ENCODE measurements at regions not wholly inside any gene's neighbourhood (a gene's known extent, or its start where the extent isn't known, plus 50 kb on each side); places are given as distances from the start of the nearest gene placed in this dataset.

DNA sequence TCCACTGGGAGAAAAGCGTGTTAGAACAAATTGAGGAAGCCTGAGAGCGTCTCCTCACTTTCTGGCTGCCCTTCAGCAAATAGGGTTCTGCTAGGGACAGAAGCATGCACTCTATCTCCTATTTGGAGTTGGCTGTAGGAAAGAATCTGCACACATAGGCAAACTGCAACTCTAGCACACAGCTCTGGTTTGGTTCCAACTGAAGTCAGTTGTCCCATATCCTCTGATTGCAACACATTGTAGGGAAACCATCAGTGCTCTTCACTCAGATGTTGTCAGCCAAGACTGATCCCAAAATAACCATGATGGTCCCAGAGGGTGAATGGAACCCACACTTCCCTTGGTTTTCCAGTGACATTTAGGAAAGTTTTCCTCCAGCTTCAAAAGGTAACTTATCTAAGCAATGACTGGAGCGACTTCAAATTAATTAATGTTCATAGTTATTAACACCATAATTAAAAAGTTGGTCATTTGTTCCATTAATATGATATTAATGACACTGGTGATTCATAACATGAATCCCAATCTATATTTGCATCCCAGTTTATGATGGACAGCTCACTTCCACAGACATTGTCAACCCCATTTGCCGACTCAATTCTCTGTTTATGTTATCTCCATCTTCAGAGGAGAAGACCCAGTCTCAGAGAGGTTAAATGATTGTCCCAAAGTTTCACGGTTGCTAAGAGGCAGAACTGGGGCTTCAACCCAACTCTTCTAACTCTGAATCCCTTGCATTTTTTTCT lies 136.7 kb upstream of the ZNF462 start:
- H3K36me3 ChIP-seq (replicated peaks; ENCODE audit: insufficient read depth, low read length) = no peaks in the 10 kb centered on the region
- H2AFZ ChIP-seq (ENCODE audit: low read length) = no peak overlapping the region
- H3K4me3 ChIP-seq (ENCODE audit: low read length) = no peak overlapping the region
- H3K9me3 ChIP-seq (replicated peaks; ENCODE audit: insufficient read depth, low read length) = no peaks in the 10 kb centered on the region
- no peak overlapping the region for H3K4me2 ChIP-seq (ENCODE audit: low read depth, low read length)
- no peak overlapping the region for H3K27ac ChIP-seq (ENCODE audit: low read length)
- DNase-seq = no peak
- H3K9ac ChIP-seq (ENCODE audit: low read length) = no peak overlapping the region
- H3K9me2 ChIP-seq (replicated peaks; ENCODE audit: insufficient read depth, low read length) = no peaks in the 10 kb centered on the region
- H3K4me1 ChIP-seq (ENCODE audit: low read length) = no peaks in the 10 kb centered on the region
- no peaks in the 10 kb centered on the region for H3F3A ChIP-seq (ENCODE audit: insufficient read depth, low read length)
- H3K79me2 ChIP-seq (ENCODE audit: low read length) = no peaks in the 10 kb centered on the region
- no peaks in the 10 kb centered on the region for H4K20me1 ChIP-seq (ENCODE audit: insufficient read depth, low read length)
- TF ChIP-seq EZH2 (optimal IDR thresholded peaks at IDR 0.05; ENCODE audit: low read depth, low read length) = no peak
- no peak for TF ChIP-seq EZH2phosphoT487 (IDR thresholded peaks at IDR 0.05; ENCODE audit: low read length)
- no peak for TF ChIP-seq CTCF (IDR thresholded peaks at IDR 0.05; ENCODE audit: low read length)
- H3K27me3 ChIP-seq (replicated peaks; ENCODE audit: insufficient read depth, low read length) = no peaks in the 10 kb centered on the region

DNA sequence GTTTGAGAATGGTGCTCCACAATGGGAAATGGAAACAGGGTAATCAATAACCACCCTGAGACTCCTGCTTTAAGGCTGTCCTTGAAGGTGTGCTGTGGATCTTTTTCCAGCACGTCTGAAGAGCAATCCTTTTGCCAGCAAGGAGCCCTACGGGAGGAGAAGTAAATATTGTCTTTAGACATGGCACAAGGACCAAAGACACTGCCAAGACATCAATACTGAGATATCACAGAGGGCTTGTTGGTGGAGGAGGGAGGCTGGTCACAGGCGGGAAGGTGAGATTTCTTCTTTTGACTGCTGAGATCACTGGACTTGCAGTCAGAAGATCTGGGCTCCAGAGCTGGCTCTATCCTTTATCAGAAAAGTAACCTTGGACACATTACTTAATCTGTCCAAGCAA lies 135.0 kb upstream of the ZNF462 start:
- DNase-seq = no peak
- H3K4me3 ChIP-seq (ENCODE audit: low read length) = no peak overlapping the region
- no peaks in the 10 kb centered on the region for H3K4me1 ChIP-seq (ENCODE audit: low read length)
- no peak overlapping the region for H3K27ac ChIP-seq (ENCODE audit: low read length)
- no peak overlapping the region for H3K9ac ChIP-seq (ENCODE audit: low read length)
- H3K9me2 ChIP-seq (replicated peaks; ENCODE audit: insufficient read depth, low read length) = no peaks in the 10 kb centered on the region
- H3K36me3 ChIP-seq (replicated peaks; ENCODE audit: insufficient read depth, low read length) = no peaks in the 10 kb centered on the region
- H3F3A ChIP-seq (ENCODE audit: insufficient read depth, low read length) = no peaks in the 10 kb centered on the region
- no peak overlapping the region for H2AFZ ChIP-seq (ENCODE audit: low read length)
- no peaks in the 10 kb centered on the region for H4K20me1 ChIP-seq (ENCODE audit: insufficient read depth, low read length)
- no peaks in the 10 kb centered on the region for H3K9me3 ChIP-seq (replicated peaks; ENCODE audit: insufficient read depth, low read length)
- H3K27me3 ChIP-seq (replicated peaks; ENCODE audit: insufficient read depth, low read length) = no peaks in the 10 kb centered on the region
- no peaks in the 10 kb centered on the region for H3K79me2 ChIP-seq (ENCODE audit: low read length)
- no peak overlapping the region for H3K4me2 ChIP-seq (ENCODE audit: low read depth, low read length)
- TF ChIP-seq CTCF (IDR thresholded peaks at IDR 0.05; ENCODE audit: low read length) (no peak), EZH2 (optimal IDR thresholded peaks at IDR 0.05; ENCODE audit: low read depth, low read length) (no peak), EZH2phosphoT487 (IDR thresholded peaks at IDR 0.05; ENCODE audit: low read length) (no peak)

- H3K4me2 ChIP-seq (ENCODE audit: low read depth, low read length) = no peak overlapping the region
- no peaks in the 10 kb centered on the region for H3K27me3 ChIP-seq (replicated peaks; ENCODE audit: insufficient read depth, low read length)
- H3K36me3 ChIP-seq (replicated peaks; ENCODE audit: insufficient read depth, low read length) = no peaks in the 10 kb centered on the region
- no peak overlapping the region for H3K27ac ChIP-seq (ENCODE audit: low read length)
- H3K4me1 ChIP-seq (ENCODE audit: low read length) = no peaks in the 10 kb centered on the region
- no peaks in the 10 kb centered on the region for H3K79me2 ChIP-seq (ENCODE audit: low read length)
- H3K4me3 ChIP-seq (ENCODE audit: low read length) = no peak overlapping the region
- TF ChIP-seq EZH2phosphoT487 (IDR thresholded peaks at IDR 0.05; ENCODE audit: low read length) = no peak
- TF ChIP-seq CTCF (IDR thresholded peaks at IDR 0.05; ENCODE audit: low read length) = no peak
- no peak for TF ChIP-seq EZH2 (optimal IDR thresholded peaks at IDR 0.05; ENCODE audit: low read depth, low read length)
- H3F3A ChIP-seq (ENCODE audit: insufficient read depth, low read length) = no peaks in the 10 kb centered on the region
- H3K9me3 ChIP-seq (replicated peaks; ENCODE audit: insufficient read depth, low read length) = no peaks in the 10 kb centered on the region
- H3K9ac ChIP-seq (ENCODE audit: low read length) = no peak overlapping the region
- no peaks in the 10 kb centered on the region for H3K9me2 ChIP-seq (replicated peaks; ENCODE audit: insufficient read depth, low read length)
- H2AFZ ChIP-seq (ENCODE audit: low read length) = no peak overlapping the region
- no peaks in the 10 kb centered on the region for H4K20me1 ChIP-seq (ENCODE audit: insufficient read depth, low read length)
- no peak for DNase-seq
Measured at GRCh38 chr9:106728860-106729259, 134.1 kb upstream of the ZNF462 start.

Data from MM.1S (cell line).